ENCODE measurements at regions not wholly inside any gene's neighbourhood (a gene's known extent, or its start where the extent isn't known, plus 50 kb on each side); places are given as distances from the start of the nearest gene placed in this dataset.

- H3K4me1 Mint-ChIP-seq: peaks cover 7% of the 10 kb centered on the region
- CTCF ChIA-PET: no interaction called here
Measured at GRCh38 chr6:82840571-82840970, 225.1 kb downstream of the UBE3D start.

More at GRCh38 chr6:82840571-82840970, 225.1 kb downstream of the UBE3D start:
- H3K9me3 Mint-ChIP-seq: no peaks in the 10 kb centered on the region
- no peaks in the 10 kb centered on the region for H3K36me3 Mint-ChIP-seq
- ATAC-seq: no peak
- TF ChIP-seq EMX1 (CRISPR knock-in tag; IDR thresholded peaks at IDR 0.05) (no peak), PRRX2 (CRISPR knock-in tag; IDR thresholded peaks at IDR 0.05) (no peak), HMGA2 (CRISPR knock-in tag; IDR thresholded peaks at IDR 0.05) (no peak), NFE2L1 (CRISPR knock-in tag; IDR thresholded peaks at IDR 0.05) (no peak), TEAD1 (CRISPR knock-in tag; IDR thresholded peaks at IDR 0.05) (no peak), ZNF232 (CRISPR knock-in tag; IDR thresholded peaks at IDR 0.05) (no peak), SOX15 (CRISPR knock-in tag; IDR thresholded peaks at IDR 0.05) (no peak), NR3C1 (CRISPR knock-in tag; conservative IDR thresholded peaks at IDR 0.05; ENCODE audit: low read depth) (no peak), ZNF423 (CRISPR knock-in tag; IDR thresholded peaks at IDR 0.05) (no peak), FOXJ3 (CRISPR knock-in tag; IDR thresholded peaks at IDR 0.05; ENCODE audit: borderline replicate concordance) (no peak), RELA (CRISPR knock-in tag; IDR thresholded peaks at IDR 0.05; ENCODE audit: borderline replicate concordance) (no peak), CBFB (CRISPR knock-in tag; IDR thresholded peaks at IDR 0.05; ENCODE audit: low read depth) (no peak), FOXK1 (CRISPR knock-in tag; IDR thresholded peaks at IDR 0.05) (no peak), SMAD4 (CRISPR knock-in tag; IDR thresholded peaks at IDR 0.05) (no peak), ATF6 (CRISPR knock-in tag; IDR thresholded peaks at IDR 0.05) (no peak), ZNF396 (CRISPR knock-in tag; IDR thresholded peaks at IDR 0.05; ENCODE audit: borderline replicate concordance) (no peak)
- TF ChIP-seq, protein P1, sequence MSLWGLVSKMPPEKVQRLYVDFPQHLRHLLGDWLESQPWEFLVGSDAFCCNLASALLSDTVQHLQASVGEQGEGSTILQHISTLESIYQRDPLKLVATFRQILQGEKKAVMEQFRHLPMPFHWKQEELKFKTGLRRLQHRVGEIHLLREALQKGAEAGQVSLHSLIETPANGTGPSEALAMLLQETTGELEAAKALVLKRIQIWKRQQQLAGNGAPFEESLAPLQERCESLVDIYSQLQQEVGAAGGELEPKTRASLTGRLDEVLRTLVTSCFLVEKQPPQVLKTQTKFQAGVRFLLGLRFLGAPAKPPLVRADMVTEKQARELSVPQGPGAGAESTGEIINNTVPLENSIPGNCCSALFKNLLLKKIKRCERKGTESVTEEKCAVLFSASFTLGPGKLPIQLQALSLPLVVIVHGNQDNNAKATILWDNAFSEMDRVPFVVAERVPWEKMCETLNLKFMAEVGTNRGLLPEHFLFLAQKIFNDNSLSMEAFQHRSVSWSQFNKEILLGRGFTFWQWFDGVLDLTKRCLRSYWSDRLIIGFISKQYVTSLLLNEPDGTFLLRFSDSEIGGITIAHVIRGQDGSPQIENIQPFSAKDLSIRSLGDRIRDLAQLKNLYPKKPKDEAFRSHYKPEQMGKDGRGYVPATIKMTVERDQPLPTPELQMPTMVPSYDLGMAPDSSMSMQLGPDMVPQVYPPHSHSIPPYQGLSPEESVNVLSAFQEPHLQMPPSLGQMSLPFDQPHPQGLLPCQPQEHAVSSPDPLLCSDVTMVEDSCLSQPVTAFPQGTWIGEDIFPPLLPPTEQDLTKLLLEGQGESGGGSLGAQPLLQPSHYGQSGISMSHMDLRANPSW (CRISPR knock-in tag; conservative IDR thresholded peaks at IDR 0.05; ENCODE audit: low read depth): no peak
- TF ChIP-seq, protein P2, sequence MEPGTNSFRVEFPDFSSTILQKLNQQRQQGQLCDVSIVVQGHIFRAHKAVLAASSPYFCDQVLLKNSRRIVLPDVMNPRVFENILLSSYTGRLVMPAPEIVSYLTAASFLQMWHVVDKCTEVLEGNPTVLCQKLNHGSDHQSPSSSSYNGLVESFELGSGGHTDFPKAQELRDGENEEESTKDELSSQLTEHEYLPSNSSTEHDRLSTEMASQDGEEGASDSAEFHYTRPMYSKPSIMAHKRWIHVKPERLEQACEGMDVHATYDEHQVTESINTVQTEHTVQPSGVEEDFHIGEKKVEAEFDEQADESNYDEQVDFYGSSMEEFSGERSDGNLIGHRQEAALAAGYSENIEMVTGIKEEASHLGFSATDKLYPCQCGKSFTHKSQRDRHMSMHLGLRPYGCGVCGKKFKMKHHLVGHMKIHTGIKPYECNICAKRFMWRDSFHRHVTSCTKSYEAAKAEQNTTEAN (CRISPR knock-in tag; IDR thresholded peaks at IDR 0.05): no peak
- TF ChIP-seq, protein P3, sequence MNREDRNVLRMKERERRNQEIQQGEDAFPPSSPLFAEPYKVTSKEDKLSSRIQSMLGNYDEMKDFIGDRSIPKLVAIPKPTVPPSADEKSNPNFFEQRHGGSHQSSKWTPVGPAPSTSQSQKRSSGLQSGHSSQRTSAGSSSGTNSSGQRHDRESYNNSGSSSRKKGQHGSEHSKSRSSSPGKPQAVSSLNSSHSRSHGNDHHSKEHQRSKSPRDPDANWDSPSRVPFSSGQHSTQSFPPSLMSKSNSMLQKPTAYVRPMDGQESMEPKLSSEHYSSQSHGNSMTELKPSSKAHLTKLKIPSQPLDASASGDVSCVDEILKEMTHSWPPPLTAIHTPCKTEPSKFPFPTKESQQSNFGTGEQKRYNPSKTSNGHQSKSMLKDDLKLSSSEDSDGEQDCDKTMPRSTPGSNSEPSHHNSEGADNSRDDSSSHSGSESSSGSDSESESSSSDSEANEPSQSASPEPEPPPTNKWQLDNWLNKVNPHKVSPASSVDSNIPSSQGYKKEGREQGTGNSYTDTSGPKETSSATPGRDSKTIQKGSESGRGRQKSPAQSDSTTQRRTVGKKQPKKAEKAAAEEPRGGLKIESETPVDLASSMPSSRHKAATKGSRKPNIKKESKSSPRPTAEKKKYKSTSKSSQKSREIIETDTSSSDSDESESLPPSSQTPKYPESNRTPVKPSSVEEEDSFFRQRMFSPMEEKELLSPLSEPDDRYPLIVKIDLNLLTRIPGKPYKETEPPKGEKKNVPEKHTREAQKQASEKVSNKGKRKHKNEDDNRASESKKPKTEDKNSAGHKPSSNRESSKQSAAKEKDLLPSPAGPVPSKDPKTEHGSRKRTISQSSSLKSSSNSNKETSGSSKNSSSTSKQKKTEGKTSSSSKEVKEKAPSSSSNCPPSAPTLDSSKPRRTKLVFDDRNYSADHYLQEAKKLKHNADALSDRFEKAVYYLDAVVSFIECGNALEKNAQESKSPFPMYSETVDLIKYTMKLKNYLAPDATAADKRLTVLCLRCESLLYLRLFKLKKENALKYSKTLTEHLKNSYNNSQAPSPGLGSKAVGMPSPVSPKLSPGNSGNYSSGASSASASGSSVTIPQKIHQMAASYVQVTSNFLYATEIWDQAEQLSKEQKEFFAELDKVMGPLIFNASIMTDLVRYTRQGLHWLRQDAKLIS (CRISPR knock-in tag; IDR thresholded peaks at IDR 0.05; ENCODE audit: borderline replicate concordance): no peak
- TF ChIP-seq, protein P4, sequence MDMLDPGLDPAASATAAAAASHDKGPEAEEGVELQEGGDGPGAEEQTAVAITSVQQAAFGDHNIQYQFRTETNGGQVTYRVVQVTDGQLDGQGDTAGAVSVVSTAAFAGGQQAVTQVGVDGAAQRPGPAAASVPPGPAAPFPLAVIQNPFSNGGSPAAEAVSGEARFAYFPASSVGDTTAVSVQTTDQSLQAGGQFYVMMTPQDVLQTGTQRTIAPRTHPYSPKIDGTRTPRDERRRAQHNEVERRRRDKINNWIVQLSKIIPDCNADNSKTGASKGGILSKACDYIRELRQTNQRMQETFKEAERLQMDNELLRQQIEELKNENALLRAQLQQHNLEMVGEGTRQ (CRISPR knock-in tag; IDR thresholded peaks at IDR 0.05): no peak
- DNase-seq (ENCODE audit: low spot score): no peak
- POLR2A ChIA-PET: no interaction called here
- H3K27ac Mint-ChIP-seq: no peak overlapping the region
- H3K4me3 Mint-ChIP-seq: no peak overlapping the region
- H3K27me3 Mint-ChIP-seq (ENCODE audit: low read depth): peaks cover 7% of the 10 kb centered on the region
